ENCODE measurements at regions not wholly inside any gene's neighbourhood (a gene's known extent, or its start where the extent isn't known, plus 50 kb on each side); places are given as distances from the start of the nearest gene placed in this dataset.

DNA sequence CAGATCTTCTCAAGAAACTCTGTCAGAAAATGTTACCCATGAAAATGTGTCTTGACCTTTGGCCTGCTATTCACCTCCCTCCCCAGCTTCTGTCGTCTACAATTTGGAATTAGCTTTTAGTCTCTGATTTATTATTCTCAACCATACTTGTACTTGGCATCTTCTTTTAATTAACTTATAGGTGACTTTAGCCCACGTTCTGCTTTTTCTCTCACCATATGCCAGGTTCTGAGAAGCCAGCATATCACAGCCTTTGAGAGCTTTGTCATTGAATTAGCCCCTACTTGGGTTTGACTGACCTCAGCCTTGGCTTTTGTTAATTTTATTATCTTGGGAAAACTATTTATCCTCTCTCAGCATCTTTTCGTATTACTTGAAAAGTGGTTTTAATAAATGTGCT, 355.9 kb downstream of the OXSM start:
- TF ChIP-seq, protein P1, sequence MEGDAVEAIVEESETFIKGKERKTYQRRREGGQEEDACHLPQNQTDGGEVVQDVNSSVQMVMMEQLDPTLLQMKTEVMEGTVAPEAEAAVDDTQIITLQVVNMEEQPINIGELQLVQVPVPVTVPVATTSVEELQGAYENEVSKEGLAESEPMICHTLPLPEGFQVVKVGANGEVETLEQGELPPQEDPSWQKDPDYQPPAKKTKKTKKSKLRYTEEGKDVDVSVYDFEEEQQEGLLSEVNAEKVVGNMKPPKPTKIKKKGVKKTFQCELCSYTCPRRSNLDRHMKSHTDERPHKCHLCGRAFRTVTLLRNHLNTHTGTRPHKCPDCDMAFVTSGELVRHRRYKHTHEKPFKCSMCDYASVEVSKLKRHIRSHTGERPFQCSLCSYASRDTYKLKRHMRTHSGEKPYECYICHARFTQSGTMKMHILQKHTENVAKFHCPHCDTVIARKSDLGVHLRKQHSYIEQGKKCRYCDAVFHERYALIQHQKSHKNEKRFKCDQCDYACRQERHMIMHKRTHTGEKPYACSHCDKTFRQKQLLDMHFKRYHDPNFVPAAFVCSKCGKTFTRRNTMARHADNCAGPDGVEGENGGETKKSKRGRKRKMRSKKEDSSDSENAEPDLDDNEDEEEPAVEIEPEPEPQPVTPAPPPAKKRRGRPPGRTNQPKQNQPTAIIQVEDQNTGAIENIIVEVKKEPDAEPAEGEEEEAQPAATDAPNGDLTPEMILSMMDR (IDR thresholded peaks at IDR 0.05) = no peak
- TF ChIP-seq ZFX (IDR thresholded peaks at IDR 0.05; ENCODE audit: borderline replicate concordance) = no peak
